Fibroblast of skin of scalp (primary cell): ENCODE measurements at regions not wholly inside any gene's neighbourhood (a gene's known extent, or its start where the extent isn't known, plus 50 kb on each side); places are given as distances from the start of the nearest gene placed in this dataset.

ENCODE experiments used
- DNase-seq: peaks from one replicate; pipeline ENCODE4 v3.0.0-alpha.2; 2013

DNA sequence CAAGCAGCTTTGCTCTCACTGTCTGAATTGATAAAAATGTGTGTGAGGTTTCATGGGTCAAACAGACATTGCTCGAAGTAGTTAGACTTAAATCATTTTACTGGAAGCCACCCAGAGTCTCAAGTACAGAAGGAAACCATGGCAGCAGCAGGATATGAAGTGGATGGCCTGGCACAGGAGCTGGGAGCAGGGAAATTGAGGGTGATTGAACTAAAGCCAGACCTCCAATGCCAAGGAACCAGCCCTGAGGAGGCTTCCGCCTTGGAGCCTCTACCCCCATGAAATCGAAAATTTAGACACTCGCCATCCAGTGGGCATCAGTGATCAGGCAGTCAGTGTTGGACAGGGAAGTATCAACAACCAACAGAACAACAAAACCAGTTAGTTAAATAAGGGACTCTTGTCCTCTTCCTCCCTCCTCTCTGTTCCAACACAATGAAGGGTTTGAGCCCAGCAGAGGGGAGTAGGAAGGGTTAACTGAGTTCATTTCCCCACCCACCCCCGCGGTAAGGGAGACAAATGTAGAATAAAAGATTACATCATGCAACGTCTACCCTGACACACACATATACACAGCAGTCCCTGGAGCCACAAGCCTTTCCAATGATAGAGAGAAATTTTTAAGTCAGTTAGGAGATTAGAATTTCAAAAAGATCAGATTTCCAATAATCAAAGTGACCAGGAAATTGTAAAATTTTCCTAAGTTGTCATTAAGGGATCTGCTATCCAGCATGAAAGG, 156.3 kb downstream of the SLC16A9 start:
- DNase-seq: no peak

DNA sequence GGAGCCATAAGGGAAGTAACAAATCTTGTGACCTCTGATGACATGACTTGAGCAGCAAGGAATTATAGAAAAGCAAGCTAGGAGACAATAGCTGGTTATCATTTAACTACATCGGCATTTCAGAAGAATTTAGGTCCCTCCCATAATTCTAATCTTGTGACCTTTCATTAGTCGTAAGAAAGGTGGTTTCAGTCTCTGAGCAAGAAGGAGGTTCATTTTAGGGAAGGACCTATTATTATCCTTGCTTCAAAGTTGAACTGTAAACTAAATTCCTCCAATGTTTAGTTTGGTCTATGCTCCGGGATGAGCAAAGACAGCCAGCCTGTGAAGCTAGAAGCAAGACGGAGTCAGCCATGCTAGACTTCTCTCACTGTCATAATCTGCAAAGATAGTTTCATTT, 159.6 kb downstream of the SLC16A9 start:
- no peak for DNase-seq

DNA sequence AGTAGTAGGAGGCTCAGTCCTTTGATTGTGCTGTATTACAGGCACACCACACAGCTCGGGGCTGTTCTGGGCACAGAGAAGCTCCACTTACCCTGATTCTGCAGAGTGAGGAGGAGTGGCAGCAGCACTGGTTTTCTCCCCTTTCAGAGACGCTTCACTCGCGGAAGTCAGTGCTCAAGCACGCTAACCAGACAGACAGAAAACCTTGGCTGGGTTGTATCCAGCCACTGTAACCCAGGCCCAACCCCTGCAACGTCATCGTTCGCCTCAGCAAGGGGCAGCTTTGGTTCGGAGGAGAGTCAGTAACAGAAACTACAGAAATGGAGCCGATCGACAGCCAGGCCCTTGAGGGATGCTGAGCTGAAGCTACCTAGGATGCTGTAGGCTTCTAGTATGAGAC, 171.0 kb downstream of the SLC16A9 start:
- no peak for DNase-seq

DNA sequence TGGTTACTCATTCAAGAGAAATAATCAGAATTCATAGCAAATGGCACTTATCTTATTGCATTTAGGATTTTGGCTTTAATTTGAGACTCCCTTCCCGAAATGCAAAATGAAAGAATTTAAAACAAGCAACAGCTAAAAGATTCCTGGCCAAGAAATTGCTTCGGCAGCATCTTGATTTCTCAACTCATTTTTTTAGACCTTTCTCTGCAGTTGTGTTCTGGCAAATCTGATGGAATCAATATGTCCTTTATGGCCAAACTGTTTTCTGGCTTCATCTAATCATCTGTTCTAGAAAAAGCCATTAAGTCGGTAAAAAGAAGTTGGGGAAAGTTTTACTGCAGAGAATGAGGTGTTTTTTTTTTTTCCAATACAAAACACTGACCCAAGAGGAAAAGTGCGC, 172.1 kb downstream of the SLC16A9 start:
- no peak for DNase-seq

DNA sequence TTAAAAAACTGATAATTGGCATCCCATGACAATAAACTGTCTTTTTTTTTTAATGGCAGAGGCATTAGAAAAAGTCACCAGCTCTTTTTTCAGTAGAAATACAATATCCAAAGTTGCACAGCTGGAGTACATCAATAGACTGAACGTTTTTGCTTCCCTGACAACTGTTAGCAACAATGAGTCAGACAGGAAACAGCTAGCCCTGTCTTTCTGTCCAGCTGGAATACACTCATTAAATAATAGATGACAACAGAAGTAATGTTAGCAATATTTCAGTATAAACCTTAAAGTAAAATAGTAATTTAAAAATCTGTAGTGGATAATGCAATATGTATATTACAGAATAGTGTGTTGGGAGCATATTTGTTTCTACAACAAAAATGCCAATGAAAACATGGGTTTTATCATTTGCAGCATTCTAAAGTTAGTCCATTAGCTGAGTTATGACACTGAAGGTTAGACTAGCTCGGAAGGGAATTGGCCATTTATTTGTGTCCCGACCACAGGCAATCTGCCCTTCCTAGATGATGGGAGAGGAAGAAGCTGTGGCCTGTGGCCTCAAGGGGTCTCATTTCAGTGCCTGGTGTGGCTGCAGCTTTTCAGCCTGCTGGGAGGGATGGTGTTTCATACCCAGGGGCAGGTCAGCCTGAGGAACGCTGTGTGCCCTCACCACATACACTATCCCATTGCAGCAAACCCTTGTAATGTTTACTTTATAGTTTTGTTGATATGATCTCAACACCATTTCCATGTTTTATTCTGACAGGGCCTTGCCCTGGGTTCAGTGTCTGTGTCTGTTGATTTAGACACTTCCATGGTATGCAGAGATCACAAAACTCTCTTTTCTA, 173.3 kb downstream of the SLC16A9 start:
- peak; percentile 70 for DNase-seq

DNA sequence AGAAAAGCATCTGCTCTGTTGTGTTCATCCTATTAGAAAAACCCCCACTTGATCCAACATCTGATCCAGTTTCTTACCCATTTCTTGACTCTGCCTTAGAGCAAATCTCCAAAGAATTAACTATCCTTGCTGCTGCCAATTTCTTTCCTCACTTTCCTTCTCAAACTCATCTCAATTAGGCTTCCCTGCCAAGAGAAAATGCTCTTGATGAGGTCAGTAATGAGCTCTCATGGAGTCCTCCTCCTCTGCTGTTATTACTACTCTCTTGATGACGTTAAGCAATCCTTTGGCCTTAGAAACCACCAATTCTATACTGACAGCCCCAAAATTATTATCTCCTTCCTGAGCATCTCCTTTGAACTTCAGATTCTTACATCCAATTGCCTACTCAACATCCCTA, 162.0 kb upstream of the FAM13C start:
- DNase-seq: no peak

DNA sequence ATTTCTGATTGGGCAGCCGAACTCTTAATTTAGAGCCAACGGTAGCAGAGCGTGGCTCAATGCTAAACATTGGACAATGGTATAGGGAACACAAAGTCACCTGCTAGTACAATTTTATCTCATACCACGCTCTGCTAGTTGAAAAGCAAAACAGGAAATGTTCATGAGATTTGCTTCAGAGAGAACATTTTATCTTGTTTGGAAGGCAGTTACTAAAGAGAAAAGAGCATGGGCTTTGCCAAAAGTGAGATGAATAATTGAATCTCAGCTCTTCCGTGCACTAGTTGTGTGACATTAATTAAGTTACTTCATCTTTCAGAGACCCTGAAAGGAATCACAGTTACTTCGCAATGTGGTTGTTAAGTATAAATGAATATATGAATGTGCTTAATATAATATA, 161.5 kb upstream of the FAM13C start:
- no peak for DNase-seq

DNA sequence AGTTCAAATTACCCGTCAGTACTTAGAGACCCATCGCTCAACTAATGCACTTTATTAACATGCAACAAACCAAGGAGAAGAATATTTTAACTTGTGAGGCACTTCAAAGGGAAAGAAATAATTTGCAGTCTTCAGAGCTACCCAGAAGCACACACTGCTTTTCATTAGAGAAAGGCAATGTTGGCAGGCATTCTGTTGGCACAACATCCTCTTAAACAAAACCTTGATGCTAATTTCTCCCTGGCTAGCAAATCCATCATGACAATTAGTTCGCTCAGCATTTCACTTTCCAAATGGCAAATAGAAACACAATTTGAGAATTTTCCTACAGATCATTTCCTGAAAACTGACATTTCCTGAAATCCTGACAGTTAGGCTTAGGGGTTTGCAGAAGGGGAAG, 155.6 kb upstream of the FAM13C start:
- no peak for DNase-seq

DNA sequence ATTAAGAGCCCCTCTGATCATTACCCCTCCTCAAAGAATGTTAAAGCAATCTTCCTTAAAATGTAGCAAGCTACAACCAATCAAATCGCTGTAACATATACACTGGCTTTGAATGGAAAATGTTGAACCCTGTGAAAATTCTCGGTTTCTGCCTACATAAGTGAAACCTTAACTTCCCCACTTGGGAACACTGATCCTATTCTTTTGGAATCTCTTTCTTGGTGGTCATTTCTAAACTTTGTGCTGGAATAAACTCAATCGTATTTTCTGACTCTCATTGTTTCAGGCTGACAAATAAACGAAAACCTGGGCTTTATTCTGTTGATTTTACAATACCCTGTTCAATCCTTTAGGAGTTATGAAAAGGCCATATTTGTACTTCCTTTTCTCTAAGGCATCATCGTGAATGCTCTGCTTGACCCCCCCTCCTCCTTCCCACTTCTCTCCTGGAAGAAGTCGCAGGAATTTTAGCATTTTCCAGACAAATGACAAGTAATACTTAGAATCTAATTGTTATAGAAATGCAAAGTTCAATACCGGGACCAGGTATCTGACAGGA, 155.1 kb upstream of the FAM13C start:
- DNase-seq: no peak

DNA sequence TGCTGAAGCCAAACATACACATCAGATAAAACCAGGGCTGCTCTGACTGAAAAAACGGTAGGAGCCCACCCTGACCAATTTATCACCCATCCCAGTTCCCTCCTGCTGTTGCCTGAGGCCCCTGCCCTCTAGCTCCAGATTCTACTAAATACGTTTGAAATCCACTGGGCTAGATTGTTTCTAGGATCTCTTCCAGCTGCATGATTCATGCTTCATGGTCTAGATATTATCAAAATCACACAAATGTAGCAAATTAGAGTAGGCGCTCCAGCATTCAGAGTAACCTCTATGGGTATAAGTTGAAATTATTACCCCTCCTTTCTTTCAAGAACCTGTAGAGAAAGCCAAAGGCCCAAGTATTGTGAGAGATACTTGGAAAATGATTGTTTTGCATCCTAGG, 151.2 kb upstream of the FAM13C start:
- no peak for DNase-seq

DNA sequence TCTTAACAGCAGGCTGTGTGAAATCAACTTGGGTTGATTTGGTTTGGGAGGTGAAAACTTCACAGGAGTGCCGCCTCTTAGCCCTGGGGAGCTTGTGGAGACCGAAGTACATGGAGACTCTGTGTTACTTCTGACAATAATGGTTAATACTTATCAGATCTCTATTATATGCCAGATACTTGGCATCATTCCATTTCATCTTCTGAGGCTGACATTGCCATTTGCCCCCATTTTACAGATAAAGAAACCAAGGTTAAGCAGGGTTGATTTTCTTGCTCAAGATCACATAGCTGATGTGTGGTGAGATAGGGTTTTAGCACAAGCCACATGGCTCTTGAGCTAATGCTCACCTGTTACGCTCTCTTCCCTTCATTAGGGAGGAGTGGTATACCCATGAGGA, 150.6 kb upstream of the FAM13C start:
- DNase-seq: no peak

DNA sequence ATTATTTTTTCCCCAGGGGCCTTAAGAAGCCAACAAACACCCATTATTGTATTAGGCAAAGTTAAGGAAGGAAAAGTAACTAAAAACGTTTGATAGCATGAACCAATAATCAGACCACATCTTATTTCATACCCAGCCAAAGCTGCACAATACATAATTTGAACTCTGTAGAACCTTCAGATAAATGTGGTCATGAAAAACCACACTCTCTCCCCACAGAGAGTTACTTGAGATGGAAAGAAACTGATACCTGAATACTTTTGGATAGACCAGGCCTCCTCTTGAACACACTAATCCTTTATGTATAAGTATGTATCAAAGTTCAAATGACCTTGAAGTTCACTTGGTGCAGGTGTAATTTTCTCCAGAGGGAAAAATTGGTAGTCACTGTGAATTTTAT, 146.6 kb upstream of the FAM13C start:
- DNase-seq: no peak

DNA sequence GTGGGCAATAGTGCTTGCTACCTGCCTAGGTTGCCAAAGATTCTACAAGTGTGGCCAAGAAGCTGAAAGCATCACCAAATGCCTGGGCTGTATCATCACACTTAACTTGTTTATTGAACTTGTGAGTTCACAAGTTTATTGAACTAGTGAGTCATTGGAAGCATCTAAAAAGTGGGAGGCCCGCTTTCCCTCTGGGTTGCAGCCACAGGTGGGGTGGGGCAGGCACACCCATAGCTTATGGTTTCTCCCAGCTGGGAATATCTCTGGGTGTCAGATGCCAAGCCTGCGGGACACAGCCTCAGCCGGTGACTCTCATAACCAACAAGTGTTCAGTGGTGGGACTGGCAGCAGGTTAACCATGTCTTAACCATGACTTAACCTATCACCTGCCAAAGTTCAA, 145.9 kb upstream of the FAM13C start:
- no peak for DNase-seq

DNA sequence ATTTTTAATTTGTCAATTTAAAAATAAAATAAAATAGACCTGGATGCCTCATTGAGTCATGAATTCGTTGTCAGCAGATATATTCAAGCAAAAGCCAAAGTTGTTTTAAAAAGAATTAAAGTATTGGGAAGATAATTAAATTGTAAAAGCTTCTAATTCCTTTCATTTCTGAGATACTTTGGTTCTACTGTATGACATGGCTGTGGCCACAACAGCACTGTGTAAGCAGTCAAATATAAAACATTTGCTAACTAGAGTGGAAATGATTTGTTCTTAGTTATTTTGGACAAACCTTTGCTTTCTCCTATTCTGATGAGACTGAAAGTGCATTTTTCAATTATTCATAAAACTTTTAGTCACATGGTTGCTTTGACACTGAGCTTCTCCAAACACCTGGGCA, 143.6 kb upstream of the FAM13C start:
- DNase-seq: peak; percentile 4

DNA sequence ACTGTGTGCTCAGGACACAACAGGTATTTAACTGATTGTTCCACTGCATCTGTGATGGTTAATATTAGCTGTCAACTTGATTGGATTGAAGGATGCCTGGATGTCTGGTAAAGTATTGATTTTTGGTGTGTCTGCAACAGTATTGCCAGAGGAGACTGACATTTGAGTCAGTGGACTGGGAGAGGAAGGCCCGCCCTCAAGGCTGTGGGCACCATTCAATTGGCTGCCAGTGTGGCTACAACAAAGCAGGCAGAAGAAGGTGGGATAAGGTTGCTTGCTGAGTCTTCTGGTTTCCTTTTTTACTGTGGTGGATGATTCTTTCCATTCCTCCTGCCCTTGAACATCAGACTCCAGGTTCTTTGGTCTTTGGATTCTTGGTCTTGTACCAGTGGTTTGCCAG, 137.1 kb upstream of the FAM13C start:
- DNase-seq: no peak

DNA sequence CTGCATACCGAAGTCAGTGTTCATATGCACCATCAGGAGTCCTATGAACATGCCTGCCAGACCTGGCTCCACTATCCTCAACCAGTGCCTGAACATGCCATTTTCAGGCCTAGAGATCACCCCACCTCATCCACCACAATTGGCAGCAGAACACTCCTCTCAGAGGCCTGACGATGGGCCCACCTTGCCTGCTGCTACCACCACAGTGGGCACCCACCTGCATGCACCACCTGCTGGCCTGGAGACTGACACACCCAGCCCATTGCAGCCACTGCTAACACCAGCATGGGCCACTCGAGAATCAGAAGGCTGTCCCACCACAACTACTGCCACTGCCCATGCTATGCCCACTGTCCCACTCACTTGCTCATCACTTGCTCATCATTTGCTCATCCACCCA, 130.7 kb upstream of the FAM13C start:
- no peak for DNase-seq

DNA sequence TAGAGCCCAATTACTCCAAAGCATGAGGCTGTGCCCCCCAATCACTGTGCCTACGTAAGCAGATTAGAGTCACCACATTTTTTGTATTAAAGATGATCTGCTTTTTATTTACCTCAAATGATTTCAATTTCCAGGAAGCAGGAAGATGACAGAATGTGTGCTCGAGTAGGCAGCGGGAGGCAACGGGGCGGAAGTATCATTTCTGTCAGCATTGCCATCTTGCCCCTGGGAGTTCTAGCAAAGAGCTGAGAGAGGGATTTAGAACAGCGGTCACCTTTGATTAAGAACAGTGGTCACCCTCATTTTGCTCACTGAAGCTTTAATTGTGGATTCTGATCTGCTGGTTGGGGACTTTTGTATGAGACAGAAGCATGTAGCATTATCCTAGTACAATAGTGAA, 117.1 kb upstream of the FAM13C start:
- no peak for DNase-seq

DNA sequence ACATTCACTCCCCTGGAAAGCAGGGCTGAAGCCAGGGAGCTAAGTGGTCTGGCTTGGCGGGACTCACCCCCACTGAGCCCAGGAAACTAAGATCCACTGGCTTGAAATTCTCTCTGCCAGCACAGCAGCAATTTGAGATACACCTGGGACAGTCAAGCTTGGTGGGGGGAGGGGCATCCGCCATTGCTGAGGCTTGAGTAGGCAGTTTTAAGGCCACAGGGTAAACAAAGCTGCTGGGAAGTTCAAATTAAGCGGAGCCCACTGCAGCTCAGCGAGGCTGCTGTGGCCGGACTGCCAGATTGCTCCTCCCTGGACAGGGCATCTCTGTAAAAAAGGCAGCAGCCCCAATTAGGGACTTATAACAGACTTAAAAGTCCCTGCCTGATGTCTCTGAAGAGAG, 108.2 kb upstream of the FAM13C start:
- DNase-seq: no peak

DNA sequence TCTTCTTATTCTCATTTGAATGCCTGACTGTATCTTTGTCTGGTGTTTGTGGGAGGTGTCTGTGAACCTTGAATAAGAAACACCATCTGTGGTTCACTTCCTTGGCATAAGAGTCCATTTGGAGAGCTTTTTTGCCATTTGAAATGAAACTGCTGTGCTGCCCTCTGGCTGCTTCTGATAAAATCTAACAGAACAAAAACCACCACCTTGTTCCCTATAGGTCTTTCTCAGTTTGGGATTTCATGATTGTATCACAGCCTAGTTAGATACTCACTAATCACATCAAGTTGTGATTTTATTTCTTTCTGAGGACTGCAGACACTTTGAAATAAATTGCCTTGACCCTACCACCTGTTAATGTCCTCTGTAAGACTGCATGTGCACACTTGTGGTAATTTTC, 102.7 kb upstream of the FAM13C start:
- peak; percentile 19 for DNase-seq

DNA sequence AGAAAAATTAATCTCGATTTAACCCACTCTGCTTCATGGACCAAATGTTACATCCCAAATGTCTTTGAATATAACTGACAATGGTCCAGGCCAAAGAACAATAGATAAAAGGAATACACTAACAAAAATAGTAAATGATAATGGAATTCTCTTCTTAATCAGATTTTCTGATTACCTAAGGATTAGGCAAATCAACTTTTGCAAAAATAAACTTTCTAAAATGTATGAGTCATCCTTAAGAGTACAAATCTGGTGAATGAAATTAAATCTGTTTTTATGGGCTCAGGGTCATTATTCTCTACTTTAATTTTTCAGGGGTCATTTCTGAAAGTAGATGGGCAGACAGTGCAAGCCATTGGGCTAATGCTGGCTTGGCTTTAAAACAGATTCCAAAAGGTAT, 102.1 kb upstream of the FAM13C start:
- no peak for DNase-seq

DNA sequence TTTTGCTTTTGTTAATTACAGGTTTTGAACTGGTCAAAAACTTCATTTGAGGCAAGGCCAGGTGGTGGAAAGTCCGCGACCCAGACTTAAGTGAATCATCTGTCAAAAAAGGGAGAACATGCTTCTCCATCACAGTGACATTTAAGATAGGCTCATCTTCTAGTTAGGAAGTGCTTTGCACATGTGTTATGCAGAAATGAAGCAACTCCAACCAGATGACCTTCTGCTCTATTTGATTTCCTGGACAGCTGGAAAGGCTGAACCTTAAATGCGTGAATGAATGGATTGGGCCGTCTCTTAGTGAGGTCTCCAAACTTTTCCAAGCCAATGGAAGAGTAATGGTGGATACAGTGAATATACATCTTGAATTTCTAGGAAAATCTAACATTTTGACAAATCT, 101.6 kb upstream of the FAM13C start:
- DNase-seq: no peak

DNA sequence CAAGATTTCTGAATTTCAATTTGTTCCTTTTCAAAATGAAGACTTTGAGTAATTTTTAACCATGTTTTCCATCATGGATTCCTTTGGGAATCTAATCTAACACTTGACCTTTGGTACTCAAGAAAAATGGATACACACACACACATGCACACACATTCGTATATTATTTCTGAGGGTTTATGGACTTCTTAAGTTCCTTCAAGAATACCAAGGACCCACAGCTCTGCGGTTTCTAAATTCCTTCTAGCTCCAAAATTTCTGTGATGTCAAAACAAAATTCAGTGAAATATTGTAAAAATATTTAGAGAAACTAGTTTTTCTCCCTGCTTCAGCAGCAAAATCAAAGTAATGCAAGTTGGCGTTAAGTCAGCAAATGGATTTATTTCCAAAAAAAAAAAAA, 98.3 kb upstream of the FAM13C start:
- DNase-seq: no peak

DNA sequence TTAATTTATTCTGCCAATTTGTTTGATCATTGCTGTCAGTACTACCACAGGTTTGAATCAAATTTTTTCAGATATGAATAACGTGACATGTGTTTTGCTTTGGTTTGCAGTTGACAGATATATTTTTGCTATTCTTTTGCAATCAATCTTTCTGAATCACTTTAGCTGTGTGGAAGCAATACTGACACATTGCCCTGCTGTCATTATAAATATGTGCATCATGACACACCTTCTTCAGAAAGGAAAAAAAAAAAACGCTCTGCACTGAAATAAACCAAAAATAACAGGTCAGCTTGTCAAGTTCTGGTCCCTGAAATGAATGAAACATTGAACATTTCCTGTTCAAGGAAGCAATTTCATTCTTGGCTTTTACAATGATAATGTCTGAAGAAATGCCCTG, 93.8 kb upstream of the FAM13C start:
- DNase-seq: no peak
